GM13977 (cell line): ENCODE measurements at regions not wholly inside any gene's neighbourhood (a gene's known extent, or its start where the extent isn't known, plus 50 kb on each side); places are given as distances from the start of the nearest gene placed in this dataset.

Experiments
- DNase-seq: peaks from one replicate; pipeline ENCODE4 v3.0.0; 2012; ENCODE audit warnings: low spot score
- CTCF ChIP-seq: IDR thresholded peaks from 2 replicates; pipeline ENCODE4 v1.5.1; 2012; ENCODE audit warnings: mild to moderate bottlenecking, control low read depth; ENCODE audit not compliant: insufficient read depth; ENCODE audit errors: extremely low read depth, missing control alignments
- in situ Hi-C: fragments of 300-500 bp; cut with MboI; formaldehyde crosslinking; loops from one replicate; pipeline ENCODE4 v1.12.0; 2022; ENCODE audit warnings: low sequenced_read_pairs, low pct_unique_long_range_greater_than_20kb, mixed read lengths, inconsistent platforms; ENCODE audit not compliant: unreplicated experiment

DNA sequence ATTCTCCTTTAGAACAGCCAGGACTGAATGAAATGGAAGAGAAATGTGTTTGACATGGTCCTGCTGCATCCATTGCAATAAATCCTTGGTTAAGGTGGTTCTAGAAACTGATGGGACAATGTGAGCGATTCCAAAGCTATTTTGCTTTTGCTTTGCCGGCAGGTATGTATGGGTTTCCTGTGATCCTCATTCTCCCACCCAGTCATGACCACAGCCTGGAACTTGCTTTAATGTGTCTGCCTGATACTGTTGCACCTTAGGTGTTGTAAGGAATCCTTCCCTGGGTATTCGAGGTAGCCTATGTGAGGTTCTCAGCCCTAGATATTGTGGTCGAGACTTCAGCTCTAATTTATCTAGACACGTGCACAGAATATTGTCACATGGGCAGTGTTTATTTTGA is 86.1 kb downstream of the ZNF518B start:
- no peak for DNase-seq
- in situ Hi-C loops = no loop called here
- no peak for TF ChIP-seq CTCF

GRCh38 chr4:10369517-10369916 is 87.7 kb downstream of the ZNF518B start:
- no peak for TF ChIP-seq CTCF
- in situ Hi-C loops = no loop called here

GRCh38 chr4:10366628-10367027 is 90.6 kb downstream of the ZNF518B start:
- no peak for TF ChIP-seq CTCF
- in situ Hi-C loops = no loop called here
- DNase-seq = no peak

More at GRCh38 chr4:10369517-10369916, 87.7 kb downstream of the ZNF518B start:
- no peak for DNase-seq

DNA sequence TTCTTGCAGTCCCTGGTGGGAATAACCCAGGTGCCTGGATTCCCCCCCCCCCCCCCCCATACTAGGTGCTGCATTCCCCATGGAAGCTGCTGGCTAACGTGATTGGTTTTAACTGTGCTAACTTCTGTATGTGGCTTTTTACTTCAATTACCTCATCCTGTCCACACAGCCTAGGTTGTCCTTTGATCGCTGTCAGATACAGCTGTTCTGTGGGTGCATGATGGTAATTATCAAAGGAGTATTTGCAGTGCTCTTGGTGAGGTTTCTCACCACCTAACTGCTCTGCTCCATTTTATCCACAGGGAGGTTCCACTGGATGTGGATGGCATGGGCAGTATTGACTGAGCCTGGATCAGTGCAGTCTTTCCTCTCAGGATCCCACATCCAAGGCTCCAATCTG is 93.0 kb downstream of the ZNF518B start:
- in situ Hi-C loops = no loop called here
- DNase-seq = no peak
- TF ChIP-seq CTCF = no peak

- in situ Hi-C loops = no loop called here
- no peak for TF ChIP-seq CTCF
- DNase-seq = no peak
These were observed 102.5 kb downstream of the ZNF518B start for GRCh38 chr4:10354746-10355145.

GRCh38 chr4:10354225-10354624 is 103.0 kb downstream of the ZNF518B start:
- DNase-seq = no peak
- in situ Hi-C loops = no loop called here
- TF ChIP-seq CTCF = no peak

GRCh38 chr4:10353110-10353509 is 104.1 kb downstream of the ZNF518B start:
- TF ChIP-seq CTCF = no peak
- no peak for DNase-seq

More at GRCh38 chr4:10353110-10353509, 104.1 kb downstream of the ZNF518B start:
- in situ Hi-C loops = no loop called here
